ENCODE measurements at regions not wholly inside any gene's neighbourhood (a gene's known extent, or its start where the extent isn't known, plus 50 kb on each side); places are given as distances from the start of the nearest gene placed in this dataset.
"Not testable (repeated sequence)": the region's sequence is repeated elsewhere in the genome, so short reads cannot be mapped to it uniquely, and the experiment has no call there.

- no peak for DNase-seq
Measured at GRCh38 chr3:153038367-153038766, 123.7 kb upstream of the RAP2B start.

DNA sequence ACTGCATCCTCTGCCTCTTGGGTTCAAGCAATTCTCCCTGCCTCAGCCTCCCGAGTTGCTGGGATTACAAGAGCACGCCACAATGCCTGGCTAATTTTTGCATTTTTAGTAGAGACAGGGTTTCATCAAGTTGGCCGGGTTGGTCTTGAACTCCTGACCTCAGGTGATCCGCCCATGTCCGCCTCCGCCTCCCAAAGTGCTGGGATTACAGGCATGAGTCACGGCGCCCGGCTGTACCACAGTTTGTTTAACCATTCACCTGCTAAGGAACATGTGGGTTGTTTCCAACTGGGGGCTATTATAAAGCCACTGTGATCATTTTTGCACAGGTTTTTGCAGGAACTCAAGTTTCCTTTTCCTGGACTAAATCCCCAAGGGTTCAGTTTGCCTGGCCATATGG is 123.2 kb upstream of the RAP2B start:
- no peak for DNase-seq

DNA sequence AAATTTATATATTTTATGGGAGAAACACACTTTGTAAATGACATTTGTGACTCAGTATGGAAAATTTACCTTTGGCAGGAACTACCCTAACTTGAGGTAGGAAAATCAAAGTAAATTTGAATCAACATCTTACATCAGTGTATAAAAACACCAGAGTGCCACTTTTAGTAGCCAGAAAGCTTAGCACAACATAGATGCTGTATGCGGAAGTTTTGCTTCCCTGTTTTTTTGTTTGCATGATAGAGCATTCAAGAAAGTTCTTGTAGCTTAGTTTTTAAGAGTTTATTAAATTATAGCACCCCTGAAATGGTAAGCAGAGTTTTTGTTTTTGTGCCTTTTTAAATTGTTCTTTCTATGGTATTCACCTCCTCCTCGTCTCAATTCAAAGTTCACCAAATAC is 120.8 kb upstream of the RAP2B start:
- no peak for DNase-seq

- no peak for DNase-seq
Measured at GRCh38 chr3:153042088-153042487, 119.9 kb upstream of the RAP2B start.

DNA sequence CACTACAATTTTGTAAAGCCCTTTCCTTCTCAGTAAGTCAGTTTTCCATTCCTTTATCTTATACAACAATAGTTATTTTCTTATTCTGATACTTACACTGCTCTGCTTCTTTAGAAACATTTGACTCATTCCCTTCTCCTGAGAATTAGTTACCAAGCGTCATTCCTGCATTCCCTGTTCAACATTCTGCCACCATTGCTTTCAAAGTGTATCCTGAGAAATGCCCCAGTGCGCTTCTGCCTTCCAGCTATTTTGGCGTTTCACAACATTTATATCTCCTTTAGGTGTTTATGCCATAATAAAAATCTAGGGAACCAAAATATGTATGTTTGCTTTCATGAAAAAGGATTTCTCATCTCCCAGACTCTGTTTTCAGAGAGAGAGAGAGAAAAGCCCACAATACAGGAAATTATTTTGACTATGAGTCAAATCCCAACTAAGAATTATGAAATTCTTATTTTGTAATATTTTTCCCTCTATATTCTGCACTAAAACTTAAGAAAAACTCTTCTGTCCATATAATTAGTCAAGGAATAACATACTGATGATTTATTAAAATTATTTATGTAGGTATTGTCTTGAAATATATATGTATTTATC is 118.2 kb upstream of the RAP2B start:
- DNase-seq, result no peak

DNA sequence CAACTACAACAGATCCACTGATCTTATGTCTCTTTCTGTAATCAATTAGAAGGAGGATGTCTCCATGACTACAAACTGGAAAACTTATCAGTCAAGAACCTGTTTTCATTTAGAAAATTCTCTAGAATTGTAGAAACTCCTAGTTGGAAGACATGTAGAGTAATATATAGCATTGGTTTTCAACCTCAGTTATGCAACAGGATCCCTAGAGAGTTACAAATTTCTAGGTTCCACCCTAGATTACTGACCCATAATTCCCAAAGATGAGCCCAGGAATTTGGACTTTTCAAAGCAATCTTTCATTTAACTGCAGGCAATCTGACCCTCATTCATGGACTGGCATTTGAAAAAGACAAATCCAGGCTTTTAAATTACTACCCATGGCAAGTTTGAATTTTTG is 116.9 kb upstream of the RAP2B start:
- no peak for DNase-seq

GRCh38 chr3:153050978-153051377 is 111.0 kb upstream of the RAP2B start:
- DNase-seq, result no peak

DNA sequence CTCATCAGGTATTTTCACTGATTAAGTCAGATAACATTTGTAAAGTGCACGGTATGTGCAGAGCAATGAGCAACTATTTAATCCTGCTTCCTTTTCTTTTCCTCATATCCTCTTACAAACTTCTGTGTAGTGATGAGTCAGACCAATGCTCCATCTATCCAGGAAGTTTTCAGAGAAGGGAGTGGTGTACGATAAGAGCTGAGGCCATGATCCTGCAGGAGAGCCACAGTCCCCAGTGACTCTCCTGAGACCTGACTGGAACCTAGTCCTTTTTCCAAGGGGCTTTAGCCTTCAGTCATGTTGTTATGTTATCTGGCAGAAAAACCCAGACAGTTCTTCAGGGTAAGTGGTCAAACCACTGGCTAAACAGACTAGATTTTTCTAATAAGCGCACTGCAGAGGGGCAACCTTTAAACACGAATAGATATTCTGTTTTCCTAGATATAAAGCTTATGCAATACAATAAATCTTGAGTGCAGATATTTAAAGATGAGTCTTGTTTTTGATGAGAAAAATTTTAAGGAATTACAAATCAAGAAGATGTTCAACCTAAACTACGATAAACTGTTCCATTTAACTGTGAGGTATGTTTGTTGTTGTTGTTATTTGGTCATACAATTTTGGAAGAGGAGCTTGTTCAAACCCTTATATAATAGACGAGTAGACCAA is 110.5 kb upstream of the RAP2B start:
- no peak for DNase-seq

DNA sequence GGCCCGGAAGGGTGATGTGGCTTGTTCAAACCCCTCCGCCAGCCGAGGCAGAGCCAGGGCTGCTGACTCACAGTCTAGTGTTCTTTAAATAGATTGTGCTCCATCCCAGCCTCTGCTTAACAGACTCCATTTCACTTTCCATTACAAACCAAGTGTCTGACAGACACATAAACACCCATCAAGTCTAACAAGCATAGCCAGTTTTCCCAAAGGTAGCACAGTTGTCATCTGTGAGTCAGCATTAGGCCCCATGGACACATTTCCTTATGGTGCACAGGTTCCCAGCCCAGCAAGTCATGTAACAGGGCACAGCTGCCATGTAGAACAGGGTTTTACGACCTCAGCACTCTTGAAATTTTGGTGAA is 109.9 kb upstream of the RAP2B start:
- no peak for DNase-seq

GRCh38 chr3:153055217-153055616 is 106.8 kb upstream of the RAP2B start:
- no peak for DNase-seq

DNA sequence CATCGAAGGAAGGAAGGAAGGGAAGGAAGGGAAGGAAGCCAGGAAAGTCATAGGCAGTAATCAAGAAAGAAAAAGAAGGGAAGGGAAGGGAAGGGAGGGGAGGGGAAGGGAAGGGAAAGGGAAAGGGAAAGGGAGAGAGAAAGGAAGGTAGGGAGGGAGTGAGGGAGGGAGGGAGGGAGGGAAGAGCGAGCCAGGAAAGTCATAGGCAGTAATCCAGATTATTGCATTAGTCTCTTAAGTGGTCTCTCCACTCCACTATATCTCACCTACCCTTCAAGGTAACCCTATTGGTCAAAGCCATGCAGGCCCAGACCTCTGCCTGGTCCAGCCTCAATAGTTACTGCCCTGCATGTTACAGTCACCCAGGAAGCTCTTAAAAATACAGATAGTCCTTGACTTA is 106.2 kb upstream of the RAP2B start:
- DNase-seq, result no peak

- not testable (repeated sequence) for DNase-seq
Measured at GRCh38 chr3:153058031-153058688, 103.9 kb upstream of the RAP2B start.

DNA sequence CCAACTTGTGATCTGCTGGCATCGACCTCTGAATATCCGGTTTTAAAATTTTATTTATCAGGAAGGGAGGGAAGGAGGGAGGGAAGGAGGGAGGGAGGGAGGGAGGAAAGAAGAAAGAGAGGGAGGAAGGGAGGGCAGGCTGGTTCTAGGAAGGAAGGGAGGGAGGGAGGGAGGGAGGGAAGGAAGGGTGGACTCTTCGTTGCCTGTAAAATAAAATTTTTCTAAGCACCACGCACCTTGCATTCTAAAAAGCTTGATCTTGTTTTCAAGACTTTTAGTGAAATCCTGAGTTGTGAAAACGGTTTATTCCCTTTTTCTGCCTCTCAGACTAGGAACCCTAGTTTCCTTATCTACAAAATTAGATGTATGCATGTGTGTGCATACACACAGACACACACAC is 101.7 kb upstream of the RAP2B start:
- no peak for DNase-seq

- no peak for DNase-seq
Measured at GRCh38 chr3:153061938-153062528, 100.0 kb upstream of the RAP2B start.

GRCh38 chr3:153063337-153063736 is 98.7 kb upstream of the RAP2B start:
- no peak for DNase-seq

DNA sequence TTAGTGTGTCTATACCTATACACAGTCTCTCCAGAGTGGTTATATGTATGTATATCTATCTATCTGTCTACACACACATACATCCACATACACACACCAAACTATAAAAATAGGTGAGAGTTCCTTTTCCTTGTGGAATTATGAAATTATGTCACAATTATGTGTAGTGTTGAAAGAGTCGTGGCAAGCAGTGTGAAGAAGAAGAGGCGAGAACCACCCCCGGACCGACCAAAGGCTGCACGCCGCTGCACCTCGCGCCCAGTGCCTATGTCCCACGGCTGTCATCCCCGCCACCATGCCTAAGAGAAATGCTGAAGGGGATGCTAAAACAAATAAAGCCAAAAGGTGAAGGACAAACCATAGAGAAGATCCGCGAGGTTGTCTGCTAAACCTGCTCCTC is 95.0 kb upstream of the RAP2B start:
- DNase-seq, result no peak

DNA sequence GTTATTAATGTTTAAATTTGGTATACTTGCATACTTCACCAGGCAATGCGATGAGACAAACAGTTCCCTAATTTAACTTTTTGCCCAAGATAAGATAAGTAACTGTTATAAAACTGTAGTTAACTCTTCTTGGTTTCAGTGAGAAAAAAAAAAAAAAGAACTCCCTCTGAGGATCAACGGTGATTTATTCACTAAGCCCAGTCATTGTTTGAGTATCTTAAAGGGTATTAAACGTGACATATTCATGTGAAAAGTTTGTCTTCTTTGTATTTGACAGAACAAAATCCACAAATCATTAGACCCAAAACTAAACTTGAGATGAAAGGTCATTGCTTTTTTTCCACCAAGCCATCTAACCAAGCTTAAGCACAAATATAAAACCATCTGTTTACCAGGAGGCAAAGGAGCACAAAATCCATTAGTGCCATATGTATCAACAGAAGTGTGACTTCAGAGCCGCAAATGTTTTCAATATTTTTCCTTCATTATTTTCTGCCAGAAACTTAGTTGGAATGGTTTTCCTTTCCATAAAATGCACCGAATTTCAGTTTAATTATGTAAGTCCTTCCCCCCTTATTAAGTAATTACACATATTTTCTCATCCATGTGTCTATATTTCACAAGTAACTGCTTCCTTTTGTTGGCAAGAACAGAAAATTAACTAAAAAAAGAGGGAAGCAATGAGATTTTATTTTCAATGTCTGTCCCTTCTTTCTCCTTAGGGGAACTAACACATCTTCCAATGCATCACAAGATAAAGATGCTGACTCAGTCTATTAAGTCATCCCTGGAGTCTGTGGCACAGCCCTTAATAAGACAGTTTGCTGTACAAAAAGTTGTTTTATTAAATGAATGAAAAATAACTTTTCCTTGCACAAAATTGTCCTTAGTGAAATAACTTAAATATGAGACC is 92.2 kb upstream of the RAP2B start:
- DNase-seq, result no peak

DNA sequence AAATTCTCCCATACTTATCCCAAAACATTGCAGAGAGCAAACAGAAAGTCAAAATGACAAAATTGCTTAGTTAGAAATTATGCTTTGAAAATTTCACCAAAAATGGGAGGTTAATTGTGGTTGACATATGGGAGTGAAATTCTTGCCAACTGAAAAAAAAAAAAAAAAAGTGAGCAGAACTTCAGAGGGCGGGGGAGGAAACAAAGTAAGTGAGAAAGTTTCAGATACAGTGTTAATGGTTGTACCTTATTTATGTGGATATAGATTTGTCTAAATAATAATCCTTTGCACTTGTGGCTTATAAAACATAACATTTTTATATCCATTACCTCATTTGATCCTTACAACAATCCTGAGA is 91.5 kb upstream of the RAP2B start:
- no peak for DNase-seq

- no peak for DNase-seq
Measured at GRCh38 chr3:153072382-153072781, 89.6 kb upstream of the RAP2B start.

- no peak for DNase-seq
Measured at GRCh38 chr3:153072856-153073255, 89.2 kb upstream of the RAP2B start.

DNA sequence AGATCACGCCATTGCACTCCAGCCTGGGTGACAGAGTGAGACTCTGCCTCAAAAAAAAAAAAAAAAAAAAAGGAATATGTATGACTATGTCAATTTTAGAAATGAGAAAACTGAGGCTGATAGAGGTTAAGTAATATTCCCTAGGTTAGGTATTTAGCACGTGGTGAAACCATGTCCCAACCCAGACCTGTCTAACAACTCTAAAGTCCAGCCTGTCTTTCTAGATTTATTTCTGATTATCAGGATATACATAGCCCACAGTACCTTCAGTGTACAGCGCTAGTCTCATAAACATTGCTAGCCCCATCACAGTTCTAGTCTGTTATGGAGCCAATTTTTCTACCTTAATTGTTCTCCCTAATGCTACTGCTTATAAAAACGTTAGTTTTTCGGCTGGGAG is 88.4 kb upstream of the RAP2B start:
- no peak for DNase-seq

DNA sequence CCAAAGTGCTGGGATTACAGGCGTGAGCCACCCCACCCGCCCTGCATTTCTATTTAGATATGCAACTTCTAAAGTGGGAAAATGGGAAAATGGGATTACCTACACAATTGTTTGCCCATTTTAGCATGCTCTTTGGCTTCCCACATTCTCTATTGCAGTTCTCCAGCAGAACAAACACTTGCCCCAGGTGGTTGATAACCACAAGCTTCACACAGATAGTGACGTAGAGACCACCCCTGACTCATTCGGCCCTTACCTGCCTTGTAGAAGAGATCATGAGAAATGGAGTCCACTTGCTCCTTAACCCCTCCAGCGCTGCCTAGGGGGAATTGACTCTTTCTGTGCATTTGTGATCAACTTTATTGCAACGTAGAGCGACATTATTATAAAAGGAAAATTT is 83.2 kb upstream of the RAP2B start:
- no peak for DNase-seq

DNA sequence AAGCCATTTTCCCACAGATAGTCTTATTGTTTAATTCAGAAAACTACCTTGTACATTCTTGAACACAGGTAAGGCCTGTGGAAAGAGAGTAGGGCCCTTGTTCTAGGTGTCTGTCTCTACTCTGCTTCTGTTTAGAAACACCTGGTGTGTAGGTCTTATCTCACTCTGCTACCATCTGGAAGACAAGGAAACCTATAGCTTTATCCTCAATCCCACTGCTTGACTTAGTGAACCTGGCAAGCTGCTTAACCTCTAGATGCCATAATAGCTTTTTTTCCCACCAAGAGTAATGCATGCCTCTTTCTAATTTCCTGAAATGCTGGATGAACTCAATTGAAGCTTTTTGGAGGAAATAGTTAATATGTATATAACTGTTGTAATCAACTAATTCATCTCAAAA is 82.6 kb upstream of the RAP2B start:
- DNase-seq, result no peak

All from NCI-H146 (cell line).